Left lobe of liver (tissue), 2 donors: ENCODE measurements at regions not wholly inside any gene's neighbourhood (a gene's known extent, or its start where the extent isn't known, plus 50 kb on each side); places are given as distances from the start of the nearest gene placed in this dataset.

Experiments
- ATAC-seq: fragments of 200-7000 bp; cut with Tn5 transposase; one replicate; pipeline ENCODE4 v1.9.1; 2020; ENCODE audit warnings: mild to moderate bottlenecking, moderate library complexity
- DNase-seq: peaks from one replicate; pipeline ENCODE4 v3.0.0-alpha.2; 2020; ENCODE audit warnings: low spot score
- donor health status: DM: no; HTN: no; CAD: no; lungs with moderate emphysema.
- donor health status: DM: no; HTN: yes; CAD: no.

DNA sequence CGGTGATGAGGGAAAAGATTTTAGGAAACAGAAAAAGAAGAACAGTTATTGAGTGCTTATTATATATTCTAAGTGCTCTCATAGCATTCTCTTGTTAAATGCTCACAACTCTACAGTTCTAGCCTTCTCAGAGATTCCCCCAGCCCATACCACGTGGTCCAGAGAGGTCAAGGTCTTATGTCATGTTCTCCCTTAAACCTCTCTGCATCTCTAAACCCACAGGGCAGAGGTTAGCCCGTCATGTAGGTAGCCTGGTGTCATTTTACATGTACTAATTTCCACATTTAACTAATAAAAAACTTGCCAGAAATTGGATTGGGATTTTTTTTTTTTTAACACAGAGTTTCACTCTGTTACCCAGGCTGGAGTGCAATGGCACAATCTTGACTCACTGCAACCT, 178.0 kb downstream of the CEMIP2 start:
- ATAC-seq (no peak), DNase-seq (no peak)

DNA sequence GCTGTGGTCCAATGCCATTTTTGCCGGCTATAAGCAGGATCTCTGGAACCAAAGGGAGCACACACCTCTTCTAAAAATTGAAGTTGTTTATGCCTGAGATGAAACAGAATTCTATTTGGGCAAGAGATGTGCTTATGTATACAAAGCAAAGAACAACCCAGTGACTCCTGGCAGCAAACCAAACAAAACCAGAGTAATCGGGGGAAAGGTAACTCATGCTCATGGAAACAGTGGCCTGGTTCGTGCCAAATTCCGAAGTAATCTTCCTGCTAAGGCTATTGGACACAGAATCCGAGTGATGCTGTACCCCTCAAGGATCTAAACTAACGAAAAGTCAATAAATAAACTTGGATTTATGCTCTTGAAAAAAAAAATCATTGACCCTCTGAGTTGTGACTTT, 178.7 kb downstream of the CEMIP2 start:
- ATAC-seq: peak; percentile 79
- DNase-seq: peak; percentile 70

DNA sequence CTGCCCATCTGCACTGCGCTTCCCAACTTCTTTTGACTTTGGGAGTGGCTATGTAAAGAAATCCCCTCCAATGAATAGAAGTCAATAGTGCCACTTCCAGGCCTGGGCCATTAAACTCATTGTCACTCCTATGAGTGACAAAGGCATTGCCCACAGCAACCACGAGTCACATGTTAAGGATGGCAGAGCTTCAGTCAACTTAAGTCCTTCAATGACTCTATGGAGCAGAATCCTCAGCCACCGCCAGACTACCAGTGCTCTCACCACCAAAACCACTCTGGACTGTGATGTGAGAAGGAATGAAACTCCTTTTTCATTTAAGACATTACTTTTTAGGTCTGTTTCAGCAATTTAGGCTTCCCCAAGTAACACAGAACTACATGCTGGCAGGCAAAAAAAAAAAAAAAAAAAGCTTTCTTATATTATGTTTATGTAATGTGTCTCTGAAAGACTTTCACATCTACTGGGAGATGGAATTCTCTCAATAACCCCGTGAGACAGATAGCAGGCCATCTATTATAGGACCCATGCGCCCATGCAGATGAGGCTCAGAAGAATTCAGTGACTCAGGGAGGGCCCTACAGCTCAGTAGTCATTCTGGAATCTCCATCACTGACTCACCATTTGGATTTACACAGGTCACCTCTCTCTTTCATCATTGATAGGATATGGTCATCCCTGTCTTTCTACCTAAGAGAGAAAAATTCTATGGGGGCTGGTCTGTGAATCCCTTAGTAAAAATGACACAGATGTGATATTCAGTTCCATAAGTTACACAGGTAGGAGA, 180.5 kb downstream of the CEMIP2 start:
- DNase-seq: no peak
- no peak for ATAC-seq

DNA sequence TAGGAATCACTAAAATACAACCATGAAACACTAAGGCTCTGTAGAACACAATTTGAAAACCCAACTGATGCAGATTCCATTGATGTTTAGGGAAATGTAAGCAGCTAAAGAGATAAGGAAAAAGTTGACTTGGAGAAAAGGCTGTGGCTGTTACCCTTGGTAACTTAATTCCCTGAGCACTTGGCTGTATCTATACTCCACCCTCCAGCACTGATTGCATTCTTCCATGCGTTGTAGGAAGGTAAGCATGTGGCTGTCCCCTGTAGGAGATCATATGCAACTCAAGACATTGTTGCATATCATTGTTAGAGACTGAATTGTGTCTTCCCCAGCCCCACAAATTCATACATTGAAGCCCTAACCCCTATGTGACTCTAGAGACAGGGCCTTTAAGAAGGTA, 184.5 kb downstream of the CEMIP2 start:
- ATAC-seq (no peak), DNase-seq (no peak)

DNA sequence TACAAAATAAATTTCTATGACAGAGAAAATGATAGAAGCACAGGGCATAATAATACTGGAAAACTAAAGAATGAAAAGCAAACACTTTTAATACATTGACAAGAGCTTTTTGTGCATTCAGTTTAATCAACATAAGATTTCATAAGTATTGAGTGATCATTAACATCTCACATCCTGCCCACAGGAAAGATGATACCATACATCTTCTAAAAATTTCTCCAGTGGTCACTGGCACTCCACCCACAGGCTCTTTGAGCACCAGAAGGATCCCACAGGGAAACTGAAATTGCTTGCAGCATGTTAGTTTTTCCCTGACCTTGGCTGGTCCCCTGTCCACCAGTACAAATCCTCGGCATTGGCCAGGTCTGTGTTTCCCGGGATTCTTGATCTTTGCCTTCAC, 186.0 kb downstream of the CEMIP2 start:
- DNase-seq (no peak), ATAC-seq (no peak)

DNA sequence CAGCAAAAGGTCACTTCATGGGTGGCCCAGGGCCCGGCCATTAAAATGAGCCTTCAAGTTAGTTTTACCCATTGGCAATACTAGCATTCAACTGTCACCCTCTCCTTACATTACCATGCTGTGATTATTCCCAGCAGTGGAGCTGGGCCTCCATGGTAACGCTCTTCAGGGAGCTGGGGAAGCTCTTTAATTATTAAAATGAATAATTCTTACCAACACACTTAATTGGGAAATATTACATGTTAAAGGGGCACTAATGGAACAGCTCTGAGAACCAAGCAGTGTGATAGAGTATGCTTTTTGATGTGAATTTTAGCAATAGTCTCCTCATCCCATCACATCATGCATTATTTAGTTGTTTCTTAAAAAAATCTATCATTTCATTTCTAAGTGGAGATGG, 187.2 kb downstream of the CEMIP2 start:
- no peak for ATAC-seq

DNA sequence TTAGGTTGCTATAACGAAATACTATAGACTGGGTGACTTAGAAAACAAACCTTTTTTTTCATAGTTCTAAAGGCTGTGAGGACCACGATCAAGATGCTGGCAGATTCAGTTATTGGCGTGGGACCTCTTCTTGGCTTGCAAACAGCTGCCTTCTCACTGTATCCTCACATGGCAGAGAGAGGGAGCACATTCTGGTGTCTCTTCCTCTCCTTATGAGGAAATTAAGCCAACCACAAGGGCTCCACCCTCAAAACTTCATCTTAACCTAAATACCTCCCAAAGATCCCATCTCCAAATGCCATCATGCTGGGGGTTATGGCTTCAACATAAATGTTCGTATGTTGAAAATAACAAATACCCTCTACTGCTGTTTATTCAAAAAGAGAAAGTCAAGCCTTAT, 197.1 kb downstream of the CEMIP2 start:
- no peak for DNase-seq
- ATAC-seq: no peak

More for the DNA sequence above, 187.2 kb downstream of the CEMIP2 start:
- no peak for DNase-seq

DNA sequence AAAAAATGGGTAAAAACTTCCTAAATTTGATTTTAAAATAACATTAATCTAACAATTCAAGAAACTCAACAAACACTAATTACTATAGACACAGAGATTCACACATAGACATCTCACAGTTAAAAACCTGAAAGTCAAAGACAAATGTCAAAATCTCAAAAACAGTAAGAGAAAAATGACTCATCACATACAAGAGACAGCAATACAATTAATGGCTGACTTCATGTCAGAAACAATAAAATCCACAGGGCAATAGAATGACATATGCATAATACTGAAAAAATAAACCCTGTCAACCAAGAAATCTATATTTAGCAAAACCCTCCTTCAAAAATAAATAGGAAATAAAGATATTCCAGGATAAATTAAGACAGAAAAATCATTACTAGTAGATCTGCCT, 200.4 kb downstream of the CEMIP2 start:
- ATAC-seq (no peak), DNase-seq (no peak)

DNA sequence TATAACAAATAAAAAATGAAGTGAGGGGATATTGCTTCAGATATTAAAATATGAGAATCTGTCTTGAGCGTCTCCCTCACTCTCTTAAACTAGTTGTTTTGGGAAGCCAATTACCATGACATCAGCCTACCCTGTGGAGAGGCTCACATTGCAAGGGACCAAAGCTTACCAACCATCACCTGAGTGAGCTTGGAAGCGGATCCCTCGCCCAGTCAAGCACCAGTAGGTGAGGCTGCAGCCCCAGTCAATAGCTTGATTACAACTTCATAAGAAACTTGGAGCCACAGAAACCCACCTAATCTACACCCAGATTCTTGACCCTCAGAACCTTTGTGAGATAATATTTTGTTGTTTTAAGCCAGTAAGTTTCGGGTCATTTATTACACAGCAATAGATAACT, 206.2 kb downstream of the CEMIP2 start:
- no peak for ATAC-seq
- no peak for DNase-seq

DNA sequence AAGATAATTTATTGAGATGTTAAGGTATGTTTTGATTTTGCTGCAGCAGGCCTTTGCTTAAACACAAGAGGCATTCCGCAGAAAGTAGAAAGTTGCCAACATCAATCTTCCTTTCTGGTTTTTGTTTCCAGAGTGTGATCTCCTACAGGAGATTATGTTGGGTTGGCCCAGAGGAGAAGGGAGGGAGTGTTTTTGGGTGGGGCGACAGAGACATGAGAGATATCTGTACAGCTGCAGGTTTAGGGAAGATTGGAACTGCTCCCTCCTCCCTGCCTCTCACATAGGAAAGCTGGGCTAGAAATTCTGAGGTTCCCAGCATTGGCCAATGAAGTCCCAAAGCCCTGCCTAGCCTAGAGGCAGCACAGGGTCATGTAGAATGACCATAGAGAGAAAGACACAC, 211.0 kb downstream of the CEMIP2 start:
- no peak for ATAC-seq
- DNase-seq: no peak

DNA sequence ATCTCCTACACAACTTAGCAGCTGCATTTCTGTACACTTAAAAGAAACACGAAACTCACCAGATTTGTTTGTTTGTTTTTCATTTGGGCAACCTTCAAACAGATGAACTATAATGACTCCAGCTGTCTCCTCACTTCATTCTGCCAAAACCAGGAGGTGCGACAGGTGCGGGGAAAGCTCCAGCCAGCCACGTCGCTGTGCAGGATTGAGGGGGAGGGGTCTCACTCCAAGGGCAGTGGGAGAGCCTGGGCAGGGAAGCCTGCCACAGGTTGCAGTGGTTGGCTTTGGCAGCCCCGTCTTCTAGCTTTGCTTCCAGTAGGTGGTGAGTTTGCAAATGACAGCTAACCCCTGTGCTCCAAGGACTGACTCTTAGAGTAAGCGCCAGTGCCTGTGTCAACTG, 215.8 kb downstream of the CEMIP2 start:
- ATAC-seq: peak; percentile 79
- DNase-seq: no peak

DNA sequence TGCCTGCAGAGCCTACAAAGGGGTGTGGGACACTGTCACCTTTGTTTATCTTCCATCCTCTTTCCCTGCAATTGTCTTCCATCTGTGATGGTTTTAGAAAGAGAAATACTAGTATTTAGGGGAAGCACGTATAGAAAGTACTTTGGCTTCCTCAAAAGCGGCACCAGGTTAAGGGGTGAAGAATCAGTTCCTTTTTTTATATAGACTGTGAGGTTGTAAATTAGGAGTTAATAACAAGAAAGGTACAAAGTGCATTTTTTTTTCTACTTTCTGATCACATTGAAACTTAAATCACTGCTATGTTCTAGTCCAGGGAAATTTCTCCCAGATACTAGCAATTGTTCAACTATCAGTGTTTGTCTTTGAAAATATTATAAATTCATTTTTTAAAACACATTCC, 219.3 kb downstream of the CEMIP2 start:
- DNase-seq (no peak), ATAC-seq (no peak)

DNA sequence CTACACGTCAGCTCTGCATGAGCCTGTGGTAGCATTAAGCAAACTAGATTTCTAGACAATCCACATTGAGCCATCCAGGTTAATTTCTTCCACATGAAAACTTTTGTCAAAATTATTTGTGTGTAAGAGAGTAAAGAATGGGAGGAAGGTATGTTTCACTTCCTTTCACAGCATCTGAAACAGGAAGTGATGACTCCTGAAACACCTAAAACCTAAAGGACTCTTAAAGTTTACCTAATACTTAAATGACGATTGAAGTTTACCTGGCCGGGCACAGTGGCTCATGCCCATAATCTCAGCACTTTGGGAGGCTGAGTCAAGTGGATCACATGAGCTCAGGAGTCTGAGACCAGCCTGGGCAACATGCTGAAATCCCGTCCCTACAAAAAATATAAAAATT, 223.8 kb downstream of the CEMIP2 start:
- DNase-seq: no peak
- ATAC-seq: no peak

DNA sequence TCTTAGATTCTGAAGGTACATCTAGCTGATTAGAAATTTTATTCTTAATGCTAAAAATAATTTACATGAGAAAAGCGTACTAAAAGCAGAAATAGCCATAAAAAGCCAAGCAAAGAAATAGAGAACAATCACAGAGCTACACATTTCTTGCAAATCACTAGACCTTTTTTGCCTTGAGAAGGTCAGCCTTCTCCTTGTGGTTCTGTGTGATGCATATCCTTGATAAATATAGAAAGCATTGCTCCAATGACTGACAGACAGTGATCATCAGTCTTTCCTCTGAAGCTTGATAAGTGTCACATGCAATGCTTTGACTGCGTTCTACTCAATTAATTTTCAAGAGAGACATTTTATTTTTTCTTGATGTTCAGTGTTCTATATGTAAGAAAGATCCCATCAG, 226.9 kb downstream of the CEMIP2 start:
- no peak for ATAC-seq
- DNase-seq: no peak

DNA sequence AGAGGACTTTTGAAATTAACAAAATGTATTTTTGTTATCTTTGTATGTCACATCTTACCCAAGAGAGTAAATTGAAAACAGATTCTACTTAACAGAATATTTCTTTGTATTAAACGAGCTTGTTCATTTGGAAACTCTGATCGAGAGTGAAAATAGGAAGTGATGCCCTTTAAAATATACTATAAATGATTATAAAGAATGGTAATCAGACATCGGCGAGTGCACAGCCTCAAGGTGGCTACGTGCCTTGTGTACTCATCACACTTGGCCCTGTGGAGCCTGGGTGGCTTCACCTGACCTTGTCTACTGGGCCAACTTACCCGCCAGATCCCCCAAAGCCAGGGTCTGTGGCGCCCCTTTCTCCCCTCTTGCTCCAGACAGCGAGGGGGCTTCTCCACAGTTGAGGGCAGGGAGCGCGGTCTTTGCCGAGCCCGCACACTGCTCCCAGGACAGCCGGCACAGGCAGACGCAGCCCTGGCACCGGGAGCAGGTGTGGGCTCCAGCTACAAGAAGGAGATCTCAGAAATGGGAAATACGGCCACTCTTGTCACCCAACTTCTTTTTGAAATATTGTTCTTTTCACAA, 243.2 kb downstream of the CEMIP2 start:
- DNase-seq: no peak
- ATAC-seq: no peak

DNA sequence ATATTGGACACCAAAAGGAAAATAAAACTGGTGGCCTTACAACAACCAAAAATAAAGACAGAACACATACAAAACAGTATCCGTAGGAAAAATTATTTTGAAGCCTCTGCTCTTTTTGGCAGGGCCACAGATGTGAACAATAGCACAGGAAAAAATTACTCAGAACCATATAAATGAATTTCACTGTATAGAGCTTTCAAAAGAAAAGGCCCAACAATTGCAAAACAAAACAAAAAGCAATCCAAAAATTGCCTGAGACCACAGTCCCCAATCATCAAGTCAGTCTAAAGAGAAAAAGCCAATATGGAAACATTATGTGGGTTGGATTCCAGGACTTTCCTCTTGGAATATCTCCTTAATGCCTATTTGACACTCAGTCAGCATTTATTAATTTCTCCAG, 243.8 kb downstream of the CEMIP2 start:
- ATAC-seq (no peak), DNase-seq (no peak)

DNA sequence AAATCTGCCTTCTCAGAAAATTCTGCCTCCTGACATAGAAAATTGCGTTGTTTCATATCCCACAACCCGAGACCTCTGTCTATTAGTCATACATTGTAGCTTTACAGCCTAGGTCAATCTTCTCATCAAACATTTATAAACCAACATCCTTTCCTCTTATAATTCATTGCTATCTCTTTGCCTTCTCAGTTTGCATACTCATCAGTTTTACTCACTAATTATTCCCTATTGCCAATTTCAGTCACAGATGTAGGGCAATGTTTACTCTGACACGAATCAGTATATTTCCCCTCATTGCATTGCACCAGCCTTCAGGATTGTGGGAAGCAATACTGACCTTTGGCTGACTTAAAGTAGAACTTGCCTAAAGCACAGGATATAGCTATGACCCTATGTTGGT, 247.2 kb downstream of the CEMIP2 start:
- DNase-seq: no peak
- no peak for ATAC-seq

DNA sequence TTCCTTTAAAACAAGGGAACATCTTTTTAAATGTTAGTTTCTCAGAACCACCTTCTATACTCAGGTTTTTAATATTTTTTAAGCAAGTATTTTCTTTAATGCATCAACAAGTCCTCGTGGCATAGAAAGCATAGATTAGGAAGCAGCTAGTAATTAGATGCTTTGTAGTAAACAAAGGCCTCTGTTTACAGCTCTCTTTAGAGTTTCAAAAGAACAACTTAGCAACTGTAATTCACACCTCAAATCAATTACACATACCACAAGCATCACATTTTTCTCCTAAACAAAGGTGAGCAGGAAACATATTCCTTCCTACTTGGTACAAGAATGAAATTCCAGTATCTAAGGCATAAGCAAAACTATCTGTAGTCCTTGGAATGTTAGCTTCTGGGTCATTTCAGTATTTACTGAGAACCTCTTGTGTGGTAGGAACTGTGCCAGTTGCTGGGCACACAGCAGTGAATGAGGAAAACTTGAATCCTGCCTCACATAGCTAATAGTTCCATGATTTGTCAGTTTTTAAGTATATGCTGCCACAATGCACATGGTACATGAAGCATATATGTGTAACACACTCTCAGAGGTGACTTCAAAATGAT, 249.1 kb downstream of the CEMIP2 start:
- no peak for ATAC-seq
- no peak for DNase-seq

DNA sequence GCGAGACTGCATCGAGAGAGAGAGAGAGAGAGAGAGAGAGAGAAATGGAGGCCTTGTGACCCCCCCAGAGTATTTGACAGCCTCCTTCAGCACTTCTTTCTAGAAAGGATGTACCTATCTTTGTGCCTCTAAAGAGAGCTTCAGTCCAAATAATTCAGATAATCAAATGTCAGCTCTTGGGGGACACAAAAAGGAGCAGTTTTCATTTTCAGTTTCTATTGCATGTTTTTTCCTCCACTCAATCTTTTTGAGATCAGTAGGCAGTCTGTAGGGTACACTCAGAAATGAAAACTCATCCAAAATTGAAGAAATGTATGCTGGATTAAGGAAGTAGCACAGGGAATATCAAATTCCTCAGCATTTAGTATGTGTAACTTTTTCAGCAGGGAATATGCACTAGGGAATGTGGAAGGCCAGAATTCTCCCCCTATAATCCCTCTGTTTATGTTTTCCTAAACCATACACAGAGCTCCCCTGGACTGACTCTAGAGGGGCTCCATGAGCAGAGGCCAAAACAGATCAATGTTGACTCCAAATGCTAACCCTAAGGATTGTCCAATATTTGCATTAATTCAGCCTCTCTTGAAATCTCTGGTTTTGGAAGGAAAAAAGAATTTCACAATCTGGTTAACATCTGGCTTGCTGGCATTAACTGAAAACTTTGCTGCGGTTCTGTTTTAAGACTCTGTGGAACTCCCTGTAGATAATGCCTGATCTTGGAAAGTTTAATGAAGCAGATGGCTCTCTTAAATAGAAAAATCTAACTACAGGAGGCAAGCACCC, 250.1 kb downstream of the CEMIP2 start:
- DNase-seq: no peak

DNA sequence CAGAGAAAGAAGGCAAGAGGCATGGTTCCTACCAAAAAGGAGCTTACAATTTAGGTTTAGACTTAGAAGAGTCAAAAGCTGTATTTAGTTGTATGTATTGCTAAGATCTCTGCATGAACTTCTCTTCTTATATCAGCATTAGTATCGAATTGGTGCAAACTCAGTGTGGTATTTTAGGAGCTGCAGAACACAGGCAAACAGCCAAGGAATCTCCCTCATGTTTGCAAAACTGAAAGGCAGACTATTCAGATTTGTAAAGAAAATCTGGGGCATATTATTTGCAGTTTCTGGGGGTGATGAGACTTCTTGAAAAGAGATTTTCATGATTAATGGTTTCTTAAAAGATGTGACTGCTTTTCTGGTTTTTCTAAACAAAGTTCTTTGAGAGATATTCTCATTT, 252.7 kb downstream of the CEMIP2 start:
- ATAC-seq (no peak), DNase-seq (no peak)

More for the DNA sequence above, 250.1 kb downstream of the CEMIP2 start:
- ATAC-seq: peak; percentile 43

DNA sequence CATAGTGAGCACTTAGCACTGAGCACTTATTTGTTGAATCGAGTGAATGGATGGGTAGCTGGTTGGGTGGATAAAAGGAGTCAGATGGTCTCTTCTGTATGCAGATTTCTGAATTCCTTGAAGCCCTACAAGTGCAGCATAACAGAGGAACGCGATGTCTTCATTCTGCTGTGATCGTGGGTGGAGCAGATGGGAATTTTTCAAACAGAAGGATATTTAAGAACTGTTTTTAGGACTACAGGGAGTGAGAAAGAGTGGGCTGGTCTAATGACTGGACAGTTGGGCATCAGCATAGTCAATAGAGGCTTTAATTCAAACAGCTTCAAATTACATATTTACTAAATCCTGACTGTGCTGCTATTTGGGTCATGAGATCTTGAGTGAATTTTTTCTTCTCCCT, 253.2 kb downstream of the CEMIP2 start:
- ATAC-seq: no peak

More for the DNA sequence above, 253.2 kb downstream of the CEMIP2 start:
- DNase-seq: no peak
